ENCODE measurements at regions not wholly inside any gene's neighbourhood (a gene's known extent, or its start where the extent isn't known, plus 50 kb on each side); places are given as distances from the start of the nearest gene placed in this dataset.

DNA sequence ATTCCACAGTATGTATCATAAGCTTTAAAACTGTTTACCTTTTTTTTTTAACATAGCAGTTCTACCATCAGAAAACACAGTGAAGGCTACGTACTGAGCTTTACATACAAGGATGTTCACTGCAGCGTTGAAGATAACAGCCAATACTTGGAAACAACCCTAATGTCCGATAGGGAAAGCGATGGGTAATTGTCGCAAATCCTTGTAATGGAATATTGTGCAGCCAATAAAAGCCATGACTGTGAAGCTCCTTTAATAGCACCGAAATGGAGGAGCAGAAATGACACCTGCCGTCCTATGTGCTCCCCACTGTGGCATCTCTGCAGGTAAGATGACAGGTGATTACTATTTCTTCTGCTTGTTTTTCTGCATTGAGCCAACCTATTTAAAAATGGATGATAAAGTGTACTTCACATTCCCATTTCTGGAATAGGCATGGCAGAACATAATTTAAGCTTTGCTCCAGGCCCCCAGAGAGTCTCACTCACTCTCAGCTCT, 523.8 kb downstream of the PTPRU start:
- Histone ChIP-seq H3K27ac (no peak overlapping the region), H3K9me3 (peaks cover 0 to 9% (median 0%) of the 10 kb centered on the region in 8 donors), H3K27me3 (replicated peaks in 1 of 7) (peaks cover 0 to 28% (median 0%) of the 10 kb centered on the region in 7 donors), H3K4me3 (no peak overlapping the region), H3K4me1 (no peaks in the 10 kb centered on the region), H3K36me3 (no peaks in the 10 kb centered on the region)
- no peak for DNase-seq
- no peak for TF ChIP-seq POLR2AphosphoS5 (IDR thresholded peaks at IDR 0.05)
- TF ChIP-seq, protein P1, sequence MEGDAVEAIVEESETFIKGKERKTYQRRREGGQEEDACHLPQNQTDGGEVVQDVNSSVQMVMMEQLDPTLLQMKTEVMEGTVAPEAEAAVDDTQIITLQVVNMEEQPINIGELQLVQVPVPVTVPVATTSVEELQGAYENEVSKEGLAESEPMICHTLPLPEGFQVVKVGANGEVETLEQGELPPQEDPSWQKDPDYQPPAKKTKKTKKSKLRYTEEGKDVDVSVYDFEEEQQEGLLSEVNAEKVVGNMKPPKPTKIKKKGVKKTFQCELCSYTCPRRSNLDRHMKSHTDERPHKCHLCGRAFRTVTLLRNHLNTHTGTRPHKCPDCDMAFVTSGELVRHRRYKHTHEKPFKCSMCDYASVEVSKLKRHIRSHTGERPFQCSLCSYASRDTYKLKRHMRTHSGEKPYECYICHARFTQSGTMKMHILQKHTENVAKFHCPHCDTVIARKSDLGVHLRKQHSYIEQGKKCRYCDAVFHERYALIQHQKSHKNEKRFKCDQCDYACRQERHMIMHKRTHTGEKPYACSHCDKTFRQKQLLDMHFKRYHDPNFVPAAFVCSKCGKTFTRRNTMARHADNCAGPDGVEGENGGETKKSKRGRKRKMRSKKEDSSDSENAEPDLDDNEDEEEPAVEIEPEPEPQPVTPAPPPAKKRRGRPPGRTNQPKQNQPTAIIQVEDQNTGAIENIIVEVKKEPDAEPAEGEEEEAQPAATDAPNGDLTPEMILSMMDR (IDR thresholded peaks at IDR 0.05 in 8 of 11, conservative IDR thresholded peaks at IDR 0.05 in 3 of 11), result no peak
- TF ChIP-seq POLR2A (IDR thresholded peaks at IDR 0.05), result no peak
- intact Hi-C loops (cut with DNase I; ENCODE audit: low total_unique reads), result no loop called here
- 84 to 89% (median 85%) methylated on average over 7 of the region's 7 CpGs for WGBS, 5 donors

GRCh38 chr1:29758781-29759499, 522.6 kb downstream of the PTPRU start:
- Histone ChIP-seq H3K36me3 (no peaks in the 10 kb centered on the region), H3K9me3 (peaks cover 0 to 7% (median 0%) of the 10 kb centered on the region in 8 donors), H3K27ac (no peak overlapping the region), H3K27me3 (replicated peaks in 1 of 7) (peaks cover 0 to 21% (median 0%) of the 10 kb centered on the region in 7 donors), H3K4me1 (no peaks in the 10 kb centered on the region), H3K4me3 (no peak overlapping the region)
- WGBS, 5 donors, result 39 to 67% (median 49%) methylated on average over 5 of the region's 5 CpGs
- no peak for DNase-seq
- intact Hi-C loops (cut with DNase I; ENCODE audit: low total_unique reads), result no loop called here
- TF ChIP-seq, protein P1 (IDR thresholded peaks at IDR 0.05 in 8 of 11, conservative IDR thresholded peaks at IDR 0.05 in 3 of 11), result no peak
- TF ChIP-seq POLR2A (IDR thresholded peaks at IDR 0.05), result no peak
- TF ChIP-seq POLR2AphosphoS5 (IDR thresholded peaks at IDR 0.05), result no peak

GRCh38 chr1:29757866-29758780, 521.8 kb downstream of the PTPRU start:
- 64 to 74% (median 71%) methylated on average over 5 to 8 of the region's 8 CpGs for WGBS, 5 donors
- intact Hi-C loops (cut with DNase I; ENCODE audit: low total_unique reads), result no loop called here
- TF ChIP-seq POLR2A (IDR thresholded peaks at IDR 0.05) (no peak), POLR2AphosphoS5 (IDR thresholded peaks at IDR 0.05) (no peak)
- TF ChIP-seq, protein P1 (IDR thresholded peaks at IDR 0.05 in 8 of 11, conservative IDR thresholded peaks at IDR 0.05 in 3 of 11), result no peak
- peaks cover 0 to 25% (median 0%) of the 10 kb centered on the region in 7 donors for H3K27me3 ChIP-seq (replicated peaks in 1 of 7)
- no peaks in the 10 kb centered on the region for H3K4me1 ChIP-seq
- no peak overlapping the region for H3K4me3 ChIP-seq
- H3K27ac ChIP-seq, result no peak overlapping the region
- H3K9me3 ChIP-seq, result no peaks in the 10 kb centered on the region
- no peaks in the 10 kb centered on the region for H3K36me3 ChIP-seq
- DNase-seq, result no peak

Data from spleen (tissue), 11 donors.